ENCODE measurements at regions not wholly inside any gene's neighbourhood (a gene's known extent, or its start where the extent isn't known, plus 50 kb on each side); places are given as distances from the start of the nearest gene placed in this dataset.

- no peak for TF ChIP-seq CTCF (IDR thresholded peaks at IDR 0.05)
- no peak for TF ChIP-seq POLR2A (IDR thresholded peaks at IDR 0.05)
- no peak for TF ChIP-seq POLR2AphosphoS5 (IDR thresholded peaks at IDR 0.05; ENCODE audit: insufficient read depth in 1 of 2, low read depth in 1 of 2)
Measured at GRCh38 chr4:137432446-137433311, 99.6 kb downstream of the PCDH18 start.

Data from vagina (tissue), 2 donors.